Astrocyte of the cerebellum (primary cell): ENCODE measurements at regions not wholly inside any gene's neighbourhood (a gene's known extent, or its start where the extent isn't known, plus 50 kb on each side); places are given as distances from the start of the nearest gene placed in this dataset.

Source experiments
- DNase-seq: peaks from one replicate; pipeline ENCODE4 v3.0.0-alpha.2; 2011; ENCODE audit warnings: low read depth
- H3K4me3 ChIP-seq: 2 replicates; pipeline ENCODE4 v1.5.1; 2011; ENCODE audit warnings: mild to moderate bottlenecking, low read depth, low read length, moderate library complexity
- in situ Hi-C: cut with HindIII; loops from 2 replicates; pipeline ENCODE4 v1.10.0; 2017; ENCODE audit warnings: low sequenced_read_pairs
- TF ChIP-seq, protein P1 (sequence below): IDR thresholded peaks from 2 replicates; pipeline ENCODE4 v1.5.1; 2012; ENCODE audit warnings: low read length, low read depth, moderate library complexity, mild to moderate bottlenecking; ENCODE audit errors: missing control alignments

DNA sequence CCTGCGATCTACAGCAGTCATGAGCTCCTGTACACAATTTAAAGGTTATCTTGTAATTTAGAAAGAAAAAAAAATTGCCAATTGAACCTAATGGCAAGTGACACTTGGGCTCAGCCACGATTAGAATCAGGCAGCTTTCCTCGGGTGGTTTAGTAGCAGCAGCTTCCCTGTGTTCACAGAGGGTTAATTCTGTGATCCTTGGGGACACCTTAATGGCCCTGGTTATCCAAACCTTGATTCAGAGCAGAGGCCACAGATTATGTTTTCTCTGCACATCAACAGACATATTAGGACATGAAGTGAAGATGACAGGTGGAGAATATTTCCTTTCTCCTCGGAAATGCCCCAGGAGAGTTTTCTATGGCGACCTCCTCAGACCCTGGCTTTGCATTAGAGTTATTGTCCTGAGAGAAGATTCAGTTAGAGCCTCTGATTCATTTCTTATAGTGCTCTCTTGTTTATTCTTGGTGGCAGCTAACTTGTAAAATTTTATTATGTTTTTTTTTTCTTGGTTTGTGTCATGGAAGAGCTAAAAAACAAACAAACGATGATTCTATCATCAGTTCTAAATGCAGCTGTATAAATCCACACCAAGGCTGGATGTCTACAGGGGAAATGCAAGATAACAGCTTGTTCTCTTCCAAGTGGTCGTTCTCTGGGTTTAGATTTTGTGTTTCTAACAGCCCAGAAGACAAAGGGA lies 351.2 kb upstream of the DYNLRB2 start:
- TF ChIP-seq, protein P1, sequence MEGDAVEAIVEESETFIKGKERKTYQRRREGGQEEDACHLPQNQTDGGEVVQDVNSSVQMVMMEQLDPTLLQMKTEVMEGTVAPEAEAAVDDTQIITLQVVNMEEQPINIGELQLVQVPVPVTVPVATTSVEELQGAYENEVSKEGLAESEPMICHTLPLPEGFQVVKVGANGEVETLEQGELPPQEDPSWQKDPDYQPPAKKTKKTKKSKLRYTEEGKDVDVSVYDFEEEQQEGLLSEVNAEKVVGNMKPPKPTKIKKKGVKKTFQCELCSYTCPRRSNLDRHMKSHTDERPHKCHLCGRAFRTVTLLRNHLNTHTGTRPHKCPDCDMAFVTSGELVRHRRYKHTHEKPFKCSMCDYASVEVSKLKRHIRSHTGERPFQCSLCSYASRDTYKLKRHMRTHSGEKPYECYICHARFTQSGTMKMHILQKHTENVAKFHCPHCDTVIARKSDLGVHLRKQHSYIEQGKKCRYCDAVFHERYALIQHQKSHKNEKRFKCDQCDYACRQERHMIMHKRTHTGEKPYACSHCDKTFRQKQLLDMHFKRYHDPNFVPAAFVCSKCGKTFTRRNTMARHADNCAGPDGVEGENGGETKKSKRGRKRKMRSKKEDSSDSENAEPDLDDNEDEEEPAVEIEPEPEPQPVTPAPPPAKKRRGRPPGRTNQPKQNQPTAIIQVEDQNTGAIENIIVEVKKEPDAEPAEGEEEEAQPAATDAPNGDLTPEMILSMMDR = no peak
- H3K4me3 ChIP-seq = no peak overlapping the region
- in situ Hi-C loops = no loop called here
- DNase-seq = no peak

GRCh38 chr16:80176114-80176513 lies 364.7 kb upstream of the DYNLRB2 start:
- TF ChIP-seq, protein P1 = no peak
- no peak for DNase-seq
- in situ Hi-C loops = no loop called here
- H3K4me3 ChIP-seq = no peak overlapping the region

- DNase-seq = no peak
- in situ Hi-C loops = no loop called here
These were observed 365.8 kb upstream of the DYNLRB2 start for GRCh38 chr16:80175011-80175410.

DNA sequence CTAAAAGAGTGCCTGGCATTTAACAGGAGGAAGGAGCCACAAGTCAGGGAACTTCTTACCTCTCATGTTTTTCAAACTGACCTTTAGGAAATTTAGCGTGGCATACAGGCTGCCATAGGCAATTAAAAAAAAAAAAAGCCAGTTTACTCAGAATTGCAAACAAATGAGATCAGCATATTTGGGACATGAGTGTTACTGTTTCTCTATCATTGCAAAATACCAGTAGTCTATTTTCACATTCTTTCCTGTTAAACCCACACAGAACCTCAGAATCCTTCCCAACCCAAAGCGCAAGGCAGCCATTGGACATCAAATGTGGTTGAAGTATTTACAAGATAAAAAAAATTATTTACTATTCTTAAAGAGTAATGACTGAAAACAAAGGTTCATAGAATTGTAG lies 366.4 kb upstream of the DYNLRB2 start:
- no peak overlapping the region for H3K4me3 ChIP-seq
- TF ChIP-seq, protein P1 = no peak
- in situ Hi-C loops = no loop called here
- DNase-seq = peak; percentile 53

More at GRCh38 chr16:80175011-80175410, 365.8 kb upstream of the DYNLRB2 start:
- TF ChIP-seq, protein P1 = no peak
- no peak overlapping the region for H3K4me3 ChIP-seq

DNA sequence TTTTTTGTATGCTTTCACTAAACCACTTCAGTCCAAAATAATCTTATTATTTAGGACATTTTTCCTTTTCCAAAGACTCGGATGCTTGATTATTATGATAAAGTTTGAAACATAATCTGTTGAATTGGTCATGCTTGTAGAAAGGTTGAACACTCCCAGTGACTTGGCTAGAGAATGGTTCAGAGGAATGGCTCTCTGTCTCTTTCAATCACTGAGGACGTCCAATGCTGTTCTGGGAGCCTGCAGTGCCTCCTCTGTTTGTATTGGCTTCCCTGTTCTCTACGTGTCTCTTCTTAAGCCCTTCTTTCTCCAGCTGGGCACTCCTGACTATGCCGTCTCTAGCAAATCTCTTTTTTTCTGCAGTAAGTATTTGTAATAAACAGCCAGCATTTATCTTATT lies 369.0 kb upstream of the DYNLRB2 start:
- no peak for DNase-seq
- no peak overlapping the region for H3K4me3 ChIP-seq
- in situ Hi-C loops = no loop called here
- TF ChIP-seq, protein P1 = no peak

GRCh38 chr16:80171199-80171598 lies 369.6 kb upstream of the DYNLRB2 start:
- TF ChIP-seq, protein P1 = no peak
- no peak for DNase-seq
- no peak overlapping the region for H3K4me3 ChIP-seq
- in situ Hi-C loops = no loop called here
